ENCODE measurements at regions not wholly inside any gene's neighbourhood (a gene's known extent, or its start where the extent isn't known, plus 50 kb on each side); places are given as distances from the start of the nearest gene placed in this dataset.

DNA sequence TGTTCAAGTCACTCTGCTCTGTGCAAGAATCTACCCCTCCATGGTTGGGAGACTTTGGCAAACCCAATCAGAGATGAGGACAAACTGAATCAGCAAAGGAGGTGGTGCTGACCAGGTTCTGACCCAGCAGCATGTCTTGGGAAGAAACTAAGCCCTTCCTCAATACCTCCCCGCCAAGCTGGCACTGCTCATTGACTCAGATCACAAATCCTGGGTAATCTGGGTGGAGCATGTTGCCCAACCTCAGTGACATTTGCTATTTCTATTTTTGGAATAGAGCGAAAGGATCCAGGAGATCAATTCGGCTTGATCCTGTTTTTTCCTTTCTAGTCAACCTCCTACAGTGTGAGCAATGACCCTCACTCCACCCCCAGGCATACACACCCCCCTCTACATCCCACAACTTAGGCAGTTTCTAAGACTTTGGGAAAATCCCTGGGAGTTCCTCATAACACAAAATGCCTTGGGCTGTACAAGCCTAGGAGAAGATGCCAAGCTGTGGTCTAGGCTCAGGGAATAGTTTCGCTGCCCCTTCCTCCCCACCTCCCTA, 166.8 kb upstream of the KCNJ6 start:
- no peak for ATAC-seq (ENCODE audit: low read depth)
- no peak for DNase-seq
- no peak overlapping the region for H4K91ac ChIP-seq (ENCODE audit: insufficient read depth, low read depth, low read length)
- no peak for TF ChIP-seq SMC3 (IDR thresholded peaks at IDR 0.05; ENCODE audit: low read depth, low read length)
- no peak for TF ChIP-seq CEBPB (IDR thresholded peaks at IDR 0.05; ENCODE audit: low read depth, low read length)
- no peak for TF ChIP-seq ELK1 (IDR thresholded peaks at IDR 0.05; ENCODE audit: borderline replicate concordance, low read depth, low read length)
- TF ChIP-seq, protein P1, sequence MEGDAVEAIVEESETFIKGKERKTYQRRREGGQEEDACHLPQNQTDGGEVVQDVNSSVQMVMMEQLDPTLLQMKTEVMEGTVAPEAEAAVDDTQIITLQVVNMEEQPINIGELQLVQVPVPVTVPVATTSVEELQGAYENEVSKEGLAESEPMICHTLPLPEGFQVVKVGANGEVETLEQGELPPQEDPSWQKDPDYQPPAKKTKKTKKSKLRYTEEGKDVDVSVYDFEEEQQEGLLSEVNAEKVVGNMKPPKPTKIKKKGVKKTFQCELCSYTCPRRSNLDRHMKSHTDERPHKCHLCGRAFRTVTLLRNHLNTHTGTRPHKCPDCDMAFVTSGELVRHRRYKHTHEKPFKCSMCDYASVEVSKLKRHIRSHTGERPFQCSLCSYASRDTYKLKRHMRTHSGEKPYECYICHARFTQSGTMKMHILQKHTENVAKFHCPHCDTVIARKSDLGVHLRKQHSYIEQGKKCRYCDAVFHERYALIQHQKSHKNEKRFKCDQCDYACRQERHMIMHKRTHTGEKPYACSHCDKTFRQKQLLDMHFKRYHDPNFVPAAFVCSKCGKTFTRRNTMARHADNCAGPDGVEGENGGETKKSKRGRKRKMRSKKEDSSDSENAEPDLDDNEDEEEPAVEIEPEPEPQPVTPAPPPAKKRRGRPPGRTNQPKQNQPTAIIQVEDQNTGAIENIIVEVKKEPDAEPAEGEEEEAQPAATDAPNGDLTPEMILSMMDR (conservative IDR thresholded peaks at IDR 0.05; ENCODE audit: low read depth, low read length) = no peak
- TF ChIP-seq RCOR1 (IDR thresholded peaks at IDR 0.05; ENCODE audit: insufficient replicate concordance, low read length) = no peak
- no peak for TF ChIP-seq MAFK (IDR thresholded peaks at IDR 0.05; ENCODE audit: low read depth, low read length)
- TF ChIP-seq NFE2L2 (IDR thresholded peaks at IDR 0.05; ENCODE audit: low read depth, low read length) = no peak
- no peak for TF ChIP-seq CHD1 (IDR thresholded peaks at IDR 0.05; ENCODE audit: low read depth, low read length)
- no peak for TF ChIP-seq MXI1 (IDR thresholded peaks at IDR 0.05; ENCODE audit: borderline replicate concordance, low read depth, low read length)
- TF ChIP-seq RAD21 (IDR thresholded peaks at IDR 0.05; ENCODE audit: low read length) = no peak
- TF ChIP-seq MAZ (IDR thresholded peaks at IDR 0.05; ENCODE audit: borderline replicate concordance, low read depth, low read length) = no peak
- no peak for TF ChIP-seq POLR2A (IDR thresholded peaks at IDR 0.05; ENCODE audit: low read depth, low read length)
- no peak for TF ChIP-seq USF2 (IDR thresholded peaks at IDR 0.05; ENCODE audit: low read depth, low read length)
- no peak for TF ChIP-seq RFX5 (IDR thresholded peaks at IDR 0.05; ENCODE audit: low read depth, low read length)
- TF ChIP-seq FOS (IDR thresholded peaks at IDR 0.05; ENCODE audit: low read depth, low read length) = no peak
- no TSS peak for BruUV-seq (replicated peaks)
- H3K4me3 ChIP-seq (ENCODE audit: insufficient read depth, low read depth, low read length) = no peak overlapping the region
- H2BK120ac ChIP-seq (ENCODE audit: low read depth, low read length) = no peak overlapping the region
- no peak overlapping the region for H3K9ac ChIP-seq (ENCODE audit: low read depth, low read length)
- H2BK15ac ChIP-seq (ENCODE audit: low read depth, low read length) = no peak overlapping the region
- H3K23ac ChIP-seq (ENCODE audit: low read depth, low read length) = no peak overlapping the region
- WGBS, 2 experiments (ENCODE audit: extremely low coverage in 2 of 2, insufficient read length in 1 of 2) = 30% methylated on average over 2 of the region's 4 CpGs; no CpG with 5 or more reads in 1 of the 2 experiments
- dilution Hi-C loops (cut with HindIII; ENCODE audit: low sequenced_read_pairs, unreplicated experiment) = no loop called here
- H4K20me1 ChIP-seq (ENCODE audit: insufficient read depth, low read length) = no peaks in the 10 kb centered on the region
- no peak overlapping the region for H2AFZ ChIP-seq (replicated peaks; ENCODE audit: low read length, poor library complexity)
- H3K27ac ChIP-seq (ENCODE audit: insufficient read depth, low read length) = no peak overlapping the region
- no peak overlapping the region for H3K4ac ChIP-seq (ENCODE audit: low read depth, low read length)
- ChIA-PET CTCF (no interaction called here), POLR2A (ENCODE audit: unreplicated experiment) (interaction anchor here (0.6 kb wide), 1 partner anchor 23 kb away, joined by 14 read pairs; no protein-coding TSS in a partner anchor)
- H3K18ac ChIP-seq (ENCODE audit: low read depth, low read length) = no peak overlapping the region
- no peaks in the 10 kb centered on the region for H3K9me3 ChIP-seq (ENCODE audit: control insufficient read depth, insufficient read depth, low read length)
- H4K5ac ChIP-seq (ENCODE audit: low read depth, low read length) = no peak overlapping the region
- H2BK20ac ChIP-seq (ENCODE audit: low read depth, low read length) = no peak overlapping the region
- no peak overlapping the region for H2BK5ac ChIP-seq (ENCODE audit: low read depth, low read length, poor library complexity, severe bottlenecking)
- H2AK9ac ChIP-seq (replicated peaks; ENCODE audit: low read depth, low read length, poor library complexity) = no peak overlapping the region
- no peaks in the 10 kb centered on the region for H3K79me1 ChIP-seq (ENCODE audit: low read depth in 1 of 2, low read length in 2 of 2)
- H4K8ac ChIP-seq (ENCODE audit: low read depth in 2 of 2, low read length in 2 of 2) = no peak overlapping the region
- in situ Hi-C loops (cut with MboI; ENCODE audit: low sequenced_read_pairs) = no loop called here
- H3K9me1 ChIP-seq (ENCODE audit: insufficient read depth, low read length) = no peaks in the 10 kb centered on the region
- intact Hi-C loops (cut with micrococcal nuclease) = no loop called here
- H3K27me3 ChIP-seq (ENCODE audit: control insufficient read depth, insufficient read depth, low read length) = peaks cover 9% of the 10 kb centered on the region
- no peak overlapping the region for H3K56ac ChIP-seq (ENCODE audit: extremely low read depth, insufficient read depth, low read length)
- H3K4me1 ChIP-seq (ENCODE audit: control insufficient read depth, insufficient read depth, low read length) = no peaks in the 10 kb centered on the region
- no peak overlapping the region for H3K14ac ChIP-seq (replicated peaks; ENCODE audit: low read depth, low read length)
- no peak overlapping the region for H3K4me2 ChIP-seq (ENCODE audit: low read depth, low read length)
- no peak overlapping the region for H2AK5ac ChIP-seq (ENCODE audit: low read depth, low read length)
- no peaks in the 10 kb centered on the region for H3K36me3 ChIP-seq (ENCODE audit: control insufficient read depth, insufficient read depth, low read length)

All from IMR-90 (cell line).